AG10803 (cell line): ENCODE measurements at regions not wholly inside any gene's neighbourhood (a gene's known extent, or its start where the extent isn't known, plus 50 kb on each side); places are given as distances from the start of the nearest gene placed in this dataset.

ENCODE experiments used
- DNase-seq: peaks from one replicate; pipeline ENCODE4 v3.0.0; 2010; ENCODE audit warnings: low read depth
- H3K4me3 ChIP-seq: 2 replicates; pipeline ENCODE4 v1.5.1; 2011; ENCODE audit warnings: mild to moderate bottlenecking, low read length, control low read depth
- TF ChIP-seq, protein P1 (sequence below): conservative IDR thresholded peaks from 2 replicates; pipeline ENCODE4 v1.5.1; 2011; ENCODE audit warnings: mild to moderate bottlenecking, low read length, control low read depth, inconsistent platforms

DNA sequence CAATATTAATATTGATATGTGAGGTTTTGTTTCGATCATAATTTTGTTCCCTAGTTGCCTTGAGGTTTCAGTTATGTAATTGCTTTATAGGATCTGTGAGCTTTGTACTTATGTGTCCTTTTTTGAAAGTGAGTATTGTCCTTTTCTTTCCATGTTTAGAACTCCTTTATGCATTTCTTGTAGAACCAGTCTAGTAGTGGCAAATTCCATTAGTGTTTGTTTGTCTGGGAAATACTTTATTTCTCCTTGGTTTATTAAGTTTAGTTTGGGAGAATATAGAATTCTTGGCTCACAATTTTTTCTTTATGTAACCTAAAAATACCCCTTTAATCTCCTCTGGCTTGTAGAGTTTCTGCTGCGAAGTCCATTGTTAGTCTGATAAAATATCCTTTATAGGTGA is 127.5 kb upstream of the KITLG start:
- DNase-seq: no peak
- TF ChIP-seq, protein P1, sequence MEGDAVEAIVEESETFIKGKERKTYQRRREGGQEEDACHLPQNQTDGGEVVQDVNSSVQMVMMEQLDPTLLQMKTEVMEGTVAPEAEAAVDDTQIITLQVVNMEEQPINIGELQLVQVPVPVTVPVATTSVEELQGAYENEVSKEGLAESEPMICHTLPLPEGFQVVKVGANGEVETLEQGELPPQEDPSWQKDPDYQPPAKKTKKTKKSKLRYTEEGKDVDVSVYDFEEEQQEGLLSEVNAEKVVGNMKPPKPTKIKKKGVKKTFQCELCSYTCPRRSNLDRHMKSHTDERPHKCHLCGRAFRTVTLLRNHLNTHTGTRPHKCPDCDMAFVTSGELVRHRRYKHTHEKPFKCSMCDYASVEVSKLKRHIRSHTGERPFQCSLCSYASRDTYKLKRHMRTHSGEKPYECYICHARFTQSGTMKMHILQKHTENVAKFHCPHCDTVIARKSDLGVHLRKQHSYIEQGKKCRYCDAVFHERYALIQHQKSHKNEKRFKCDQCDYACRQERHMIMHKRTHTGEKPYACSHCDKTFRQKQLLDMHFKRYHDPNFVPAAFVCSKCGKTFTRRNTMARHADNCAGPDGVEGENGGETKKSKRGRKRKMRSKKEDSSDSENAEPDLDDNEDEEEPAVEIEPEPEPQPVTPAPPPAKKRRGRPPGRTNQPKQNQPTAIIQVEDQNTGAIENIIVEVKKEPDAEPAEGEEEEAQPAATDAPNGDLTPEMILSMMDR: no peak
- no peak overlapping the region for H3K4me3 ChIP-seq

DNA sequence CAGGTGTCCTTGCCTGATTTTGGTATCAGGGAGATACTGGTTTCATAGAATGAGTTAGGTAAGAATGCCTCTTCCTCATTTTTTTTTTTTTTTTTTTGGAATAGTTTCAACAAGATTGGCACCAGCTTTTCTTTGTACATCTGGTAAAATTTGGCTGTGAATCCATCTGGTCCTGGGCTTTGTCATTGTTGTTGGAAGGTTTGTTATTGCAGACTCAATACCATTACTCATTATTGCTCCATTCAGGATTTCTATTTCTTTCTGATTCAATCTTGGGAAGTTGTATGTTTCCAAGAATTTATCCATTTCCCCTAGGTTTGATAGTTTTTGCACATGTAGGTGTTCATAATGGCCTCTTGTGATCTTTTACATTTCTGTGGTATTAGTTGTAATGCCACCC is 126.0 kb upstream of the KITLG start:
- no peak overlapping the region for H3K4me3 ChIP-seq
- TF ChIP-seq, protein P1: no peak
- DNase-seq: peak; percentile 41

DNA sequence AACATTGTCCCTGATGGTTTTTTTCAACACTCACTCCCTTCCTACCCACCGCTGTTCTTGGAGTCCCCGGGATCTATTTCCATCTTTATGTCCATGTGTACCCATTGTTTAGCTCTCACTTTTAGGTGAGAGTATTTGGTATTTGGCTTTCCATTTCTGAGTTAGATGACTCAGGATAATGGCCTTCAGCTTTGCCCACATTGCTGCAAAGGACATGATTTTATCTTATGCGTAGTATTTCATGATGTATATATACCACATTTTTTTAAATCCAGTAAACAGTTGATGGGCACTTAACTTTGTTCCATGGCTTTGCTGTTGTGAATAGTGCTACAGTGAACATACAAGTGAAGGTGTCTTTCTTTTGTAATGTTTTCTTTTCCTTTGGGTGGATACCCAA is 123.5 kb upstream of the KITLG start:
- DNase-seq: no peak
- no peak overlapping the region for H3K4me3 ChIP-seq
- TF ChIP-seq, protein P1: no peak

DNA sequence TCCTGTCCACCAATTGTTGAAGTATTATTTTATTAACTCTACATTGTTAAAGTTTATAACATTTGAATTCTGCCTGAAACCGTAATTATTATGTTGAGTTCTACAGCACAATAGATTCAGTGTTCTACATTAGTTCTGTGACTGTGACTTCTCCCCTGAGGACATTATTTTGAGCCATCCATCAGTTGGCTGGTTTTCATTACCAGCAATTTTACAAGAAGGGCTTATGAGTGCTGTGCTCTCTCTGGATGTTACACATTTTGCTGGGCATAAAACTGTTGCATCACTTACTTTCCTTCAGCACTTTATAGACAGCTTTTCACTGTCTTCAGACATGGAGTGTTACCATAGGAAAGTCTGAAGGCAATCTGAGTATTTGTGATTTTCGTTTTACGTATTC is 118.2 kb upstream of the KITLG start:
- TF ChIP-seq, protein P1: no peak
- DNase-seq: no peak

DNA sequence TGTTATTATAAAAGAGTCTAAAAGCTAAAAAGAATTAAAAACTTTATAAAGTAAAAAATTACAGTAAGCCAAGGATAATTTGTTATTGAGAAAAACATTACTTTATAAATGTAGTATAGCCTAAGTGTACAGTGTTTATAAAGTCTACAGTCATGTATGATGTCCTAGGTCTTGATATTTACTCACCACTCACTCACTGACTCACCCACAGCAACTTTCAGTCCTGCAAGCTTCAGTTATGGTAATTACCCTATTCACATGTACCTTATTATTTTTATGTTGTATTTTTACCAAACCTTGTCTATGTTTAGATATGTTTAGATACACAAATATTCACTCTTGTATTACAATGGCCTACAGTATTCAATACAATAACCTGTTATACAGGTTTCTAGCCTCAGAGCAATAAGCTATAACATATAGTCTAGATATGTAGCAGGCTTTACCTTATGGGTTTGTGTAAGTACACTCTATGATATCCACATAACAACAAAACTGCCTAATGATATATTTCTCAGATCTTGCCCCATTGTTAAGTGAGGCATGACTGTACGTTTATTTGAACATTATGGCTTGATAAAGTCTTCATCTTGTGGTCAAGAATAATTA is 113.7 kb upstream of the KITLG start:
- TF ChIP-seq, protein P1: no peak
- no peak overlapping the region for H3K4me3 ChIP-seq
- no peak for DNase-seq

More for the DNA sequence above, 118.2 kb upstream of the KITLG start:
- H3K4me3 ChIP-seq: no peak overlapping the region

DNA sequence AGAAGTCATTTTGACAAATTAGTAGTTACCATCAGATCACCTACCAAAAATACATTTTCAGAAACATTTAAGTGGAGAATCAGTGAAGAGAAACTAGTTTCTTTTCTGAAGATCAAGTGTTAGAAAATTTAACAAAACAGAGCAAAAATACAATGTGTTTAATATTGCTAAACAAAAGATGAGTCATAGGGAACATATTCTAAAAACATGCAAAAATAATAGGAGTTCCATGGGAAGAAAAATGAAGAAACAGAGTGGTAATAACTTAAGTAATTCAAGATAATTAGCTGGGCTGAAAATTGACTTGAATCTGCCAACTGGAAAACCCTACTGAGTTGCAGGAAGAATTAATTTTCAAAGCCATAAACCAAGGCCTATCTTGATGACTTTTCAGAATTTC is 111.5 kb upstream of the KITLG start:
- peak; percentile 46 for DNase-seq
- TF ChIP-seq, protein P1: no peak
- H3K4me3 ChIP-seq: no peak overlapping the region

DNA sequence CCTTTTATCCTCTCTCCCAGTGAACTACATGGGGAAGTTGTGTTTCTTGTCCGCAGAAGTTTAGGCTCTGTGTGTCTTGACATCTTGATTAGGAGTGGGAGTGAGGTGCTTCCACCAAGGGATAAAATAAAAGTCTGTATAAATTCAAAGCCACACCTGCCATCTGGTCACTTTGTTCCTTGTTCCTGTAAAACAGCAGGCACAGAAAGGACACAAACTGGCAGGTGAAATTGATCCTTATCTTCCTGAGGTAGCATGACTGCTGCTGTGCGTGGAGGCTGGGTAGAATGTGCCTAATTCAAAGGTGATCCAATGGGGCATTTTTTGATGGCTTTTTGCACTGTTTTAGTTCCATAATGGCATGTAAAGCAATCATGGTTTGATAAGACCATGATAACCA is 104.3 kb upstream of the KITLG start:
- TF ChIP-seq, protein P1: no peak
- DNase-seq: no peak

More for the DNA sequence above, 104.3 kb upstream of the KITLG start:
- H3K4me3 ChIP-seq: no peak overlapping the region
